H1 (cell line): ENCODE measurements at regions not wholly inside any gene's neighbourhood (a gene's known extent, or its start where the extent isn't known, plus 50 kb on each side); places are given as distances from the start of the nearest gene placed in this dataset.

ENCODE experiments used
- BACH1 ChIP-seq: IDR thresholded peaks from 2 replicates; pipeline ENCODE4 v1.6.1; 2012; ENCODE audit warnings: low read length, improper control_type of control experiment
- CHD1 ChIP-seq: IDR thresholded peaks from 2 replicates; pipeline ENCODE4 v1.6.1; 2012; ENCODE audit warnings: low read depth, low read length, improper control_type of control experiment
- GABPA ChIP-seq: IDR thresholded peaks from 2 replicates; pipeline ENCODE4 v1.6.1; 2011; ENCODE audit warnings: mild to moderate bottlenecking, low read length, moderate library complexity, borderline replicate concordance; ENCODE audit not compliant: insufficient read depth
- JUND ChIP-seq: IDR thresholded peaks from 2 replicates; pipeline ENCODE4 v1.6.1; 2011; ENCODE audit warnings: mild to moderate bottlenecking, improper control_type of control experiment, low read length
- MAX ChIP-seq: IDR thresholded peaks from 2 replicates; pipeline ENCODE4 v1.6.1; 2012; ENCODE audit warnings: inconsistent platforms
- POLR2A ChIP-seq, 2 experiments: IDR thresholded peaks; 1 replicate in 1 of 2; 2 replicates in 1 of 2; pipeline ENCODE4 v1.6.1; 2011; ENCODE audit warnings: low read depth in 2 of 2, low read length in 2 of 2, mild to moderate bottlenecking in 2 of 2; ENCODE audit errors: control extremely low read depth in 1 of 2
- RNF2 ChIP-seq: fragments of 200-900, 300-1000 bp; sonication (generic); IDR thresholded peaks from 2 replicates; pipeline ENCODE4 v1.7.1; 2016; ENCODE audit warnings: borderline replicate concordance, low read depth, mild to moderate bottlenecking, antibody characterized with exemption, low read length; ENCODE audit not compliant: poor library complexity, severe bottlenecking; ENCODE audit errors: missing control alignments
- SUZ12 ChIP-seq: fragments of 200-600 bp; sonication (generic); IDR thresholded peaks from 2 replicates; pipeline ENCODE4 v1.6.1; 2012; ENCODE audit warnings: mild to moderate bottlenecking, inconsistent platforms, low read length, moderate library complexity, mixed read lengths
- TEAD4 ChIP-seq: IDR thresholded peaks from 2 replicates; pipeline ENCODE4 v1.6.1; 2012; ENCODE audit warnings: low read depth, low read length, inconsistent platforms, mixed read lengths

- no peak for TF ChIP-seq JUND
- TF ChIP-seq TEAD4 = no peak
- no peak for TF ChIP-seq POLR2A (IDR thresholded peaks at IDR 0.05; ENCODE audit: control extremely low read depth in 1 of 2, low read depth in 2 of 2, low read length in 2 of 2)
- no peak for TF ChIP-seq MAX
- TF ChIP-seq CHD1 = no peak
- TF ChIP-seq BACH1 = no peak
- TF ChIP-seq SUZ12 = no peak
- TF ChIP-seq RNF2 = no peak
- TF ChIP-seq GABPA = no peak
- TF ChIP-seq, all 59 proteins: peak for 0
Observed at GRCh38 chr12:113751513-113751912, 214.6 kb downstream of the RBM19 start (continued).
